ENCODE measurements at regions not wholly inside any gene's neighbourhood (a gene's known extent, or its start where the extent isn't known, plus 50 kb on each side); places are given as distances from the start of the nearest gene placed in this dataset.

DNA sequence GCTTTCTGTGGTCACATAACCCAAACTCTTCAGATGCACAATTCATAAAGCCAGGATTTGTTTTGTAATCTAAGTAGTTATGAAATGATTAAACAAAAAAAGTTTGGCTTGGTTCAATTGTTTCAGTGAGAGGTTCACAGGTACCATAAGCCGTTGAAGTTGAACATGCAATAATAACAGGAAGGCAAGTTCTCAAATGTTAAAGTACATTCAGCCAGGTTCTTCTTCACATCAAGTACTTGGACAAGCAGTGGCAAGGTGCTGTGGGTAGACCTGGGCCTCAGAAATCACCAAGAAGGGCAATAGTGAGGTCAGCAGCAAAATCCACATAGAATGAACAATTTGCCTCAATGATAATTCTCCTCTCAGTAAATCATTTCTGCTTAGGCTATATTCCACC, 175.5 kb downstream of the EPM2A start:
- H3K4me2 ChIP-seq (ENCODE audit: low read length): no peak overlapping the region
- no peak overlapping the region for H3K27ac ChIP-seq (ENCODE audit: low read depth, low read length)
- H4K5ac ChIP-seq (ENCODE audit: low read length): no peak overlapping the region
- H3K36me3 ChIP-seq (ENCODE audit: control insufficient read depth, insufficient read depth, low read length): no peaks in the 10 kb centered on the region
- no peak overlapping the region for H3K18ac ChIP-seq (ENCODE audit: low read length)
- H4K8ac ChIP-seq (ENCODE audit: low read depth, low read length): no peak overlapping the region
- no peak overlapping the region for H3K56ac ChIP-seq (ENCODE audit: low read length)
- H3K79me1 ChIP-seq (ENCODE audit: low read length): no peaks in the 10 kb centered on the region
- H3K9ac ChIP-seq (ENCODE audit: low read length): no peak overlapping the region
- no peak overlapping the region for H3K4me3 ChIP-seq (ENCODE audit: low read length)
- H2BK5ac ChIP-seq (ENCODE audit: low read length): no peak overlapping the region
- no peak overlapping the region for H2AK5ac ChIP-seq (ENCODE audit: low read length)
- no peak overlapping the region for H3K23ac ChIP-seq (ENCODE audit: low read length)
- WGBS (ENCODE audit: extremely low coverage, insufficient coverage, low lambda C conversion rate): no CpG with 5 or more reads among the region's 1 CpG
- H3K27me3 ChIP-seq (ENCODE audit: insufficient read depth, low read length, poor library complexity): no peaks in the 10 kb centered on the region
- no peaks in the 10 kb centered on the region for H3K79me2 ChIP-seq (ENCODE audit: control insufficient read depth, insufficient read depth, low read length)
- H3K4ac ChIP-seq (ENCODE audit: low read depth, low read length): no peak overlapping the region
- H3K4me1 ChIP-seq (ENCODE audit: control insufficient read depth, low read depth, low read length): no peaks in the 10 kb centered on the region
- no peak overlapping the region for H2BK120ac ChIP-seq (ENCODE audit: low read depth, low read length)
- no peak overlapping the region for H2BK15ac ChIP-seq (replicated peaks; ENCODE audit: low read depth)
- no peak for DNase-seq

GRCh38 chr6:145561095-145562072, 173.9 kb downstream of the EPM2A start:
- Histone ChIP-seq H3K23ac (ENCODE audit: low read length) (no peak overlapping the region), H2AK5ac (ENCODE audit: low read length) (no peak overlapping the region), H3K4me3 (ENCODE audit: low read length) (no peak overlapping the region), H3K4me2 (ENCODE audit: low read length) (no peak overlapping the region), H2BK120ac (ENCODE audit: low read depth, low read length) (no peak overlapping the region), H3K9ac (ENCODE audit: low read length) (no peak overlapping the region), H3K4ac (ENCODE audit: low read depth, low read length) (no peak overlapping the region), H3K56ac (ENCODE audit: low read length) (no peak overlapping the region), H2BK15ac (replicated peaks; ENCODE audit: low read depth) (no peak overlapping the region), H3K4me1 (ENCODE audit: control insufficient read depth, low read depth, low read length) (no peaks in the 10 kb centered on the region), H4K5ac (ENCODE audit: low read length) (no peak overlapping the region), H3K18ac (ENCODE audit: low read length) (no peak overlapping the region), H3K79me2 (ENCODE audit: control insufficient read depth, insufficient read depth, low read length) (no peaks in the 10 kb centered on the region), H3K27me3 (ENCODE audit: insufficient read depth, low read length, poor library complexity) (no peaks in the 10 kb centered on the region), H2BK5ac (ENCODE audit: low read length) (no peak overlapping the region), H3K36me3 (ENCODE audit: control insufficient read depth, insufficient read depth, low read length) (no peaks in the 10 kb centered on the region), H3K79me1 (ENCODE audit: low read length) (no peaks in the 10 kb centered on the region), H4K8ac (ENCODE audit: low read depth, low read length) (no peak overlapping the region), H3K27ac (ENCODE audit: low read depth, low read length) (no peak overlapping the region)
- DNase-seq: no peak
- WGBS (ENCODE audit: extremely low coverage, insufficient coverage, low lambda C conversion rate): no CpG with 5 or more reads among the region's 7 CpGs

GRCh38 chr6:145562771-145563615, 172.3 kb downstream of the EPM2A start:
- H2BK15ac ChIP-seq (replicated peaks; ENCODE audit: low read depth): no peak overlapping the region
- no peaks in the 10 kb centered on the region for H3K4me1 ChIP-seq (ENCODE audit: control insufficient read depth, low read depth, low read length)
- H4K5ac ChIP-seq (ENCODE audit: low read length): no peak overlapping the region
- H3K4ac ChIP-seq (ENCODE audit: low read depth, low read length): no peak overlapping the region
- no peak overlapping the region for H3K23ac ChIP-seq (ENCODE audit: low read length)
- no peak overlapping the region for H3K27ac ChIP-seq (ENCODE audit: low read depth, low read length)
- no peak overlapping the region for H3K56ac ChIP-seq (ENCODE audit: low read length)
- H3K36me3 ChIP-seq (ENCODE audit: control insufficient read depth, insufficient read depth, low read length): no peaks in the 10 kb centered on the region
- no CpG with 5 or more reads among the region's 10 CpGs for WGBS (ENCODE audit: extremely low coverage, insufficient coverage, low lambda C conversion rate)
- no peak overlapping the region for H3K4me3 ChIP-seq (ENCODE audit: low read length)
- H3K9ac ChIP-seq (ENCODE audit: low read length): no peak overlapping the region
- H3K4me2 ChIP-seq (ENCODE audit: low read length): no peak overlapping the region
- H3K79me1 ChIP-seq (ENCODE audit: low read length): no peaks in the 10 kb centered on the region
- no peak overlapping the region for H2BK5ac ChIP-seq (ENCODE audit: low read length)
- no peak overlapping the region for H2AK5ac ChIP-seq (ENCODE audit: low read length)
- no peak overlapping the region for H4K8ac ChIP-seq (ENCODE audit: low read depth, low read length)
- no peak overlapping the region for H3K18ac ChIP-seq (ENCODE audit: low read length)
- no peaks in the 10 kb centered on the region for H3K27me3 ChIP-seq (ENCODE audit: insufficient read depth, low read length, poor library complexity)
- no peak for DNase-seq
- H2BK120ac ChIP-seq (ENCODE audit: low read depth, low read length): no peak overlapping the region
- no peaks in the 10 kb centered on the region for H3K79me2 ChIP-seq (ENCODE audit: control insufficient read depth, insufficient read depth, low read length)

- H3K4me1 ChIP-seq (ENCODE audit: control insufficient read depth, low read depth, low read length): no peaks in the 10 kb centered on the region
- H3K79me2 ChIP-seq (ENCODE audit: control insufficient read depth, insufficient read depth, low read length): no peaks in the 10 kb centered on the region
- no peak overlapping the region for H3K4ac ChIP-seq (ENCODE audit: low read depth, low read length)
- no peaks in the 10 kb centered on the region for H3K27me3 ChIP-seq (ENCODE audit: insufficient read depth, low read length, poor library complexity)
- H3K27ac ChIP-seq (ENCODE audit: low read depth, low read length): no peak overlapping the region
- no peak overlapping the region for H2AK5ac ChIP-seq (ENCODE audit: low read length)
- H3K56ac ChIP-seq (ENCODE audit: low read length): no peak overlapping the region
- no peak overlapping the region for H2BK15ac ChIP-seq (replicated peaks; ENCODE audit: low read depth)
- H3K4me2 ChIP-seq (ENCODE audit: low read length): no peak overlapping the region
- no peak overlapping the region for H3K18ac ChIP-seq (ENCODE audit: low read length)
- no peak overlapping the region for H2BK120ac ChIP-seq (ENCODE audit: low read depth, low read length)
- no peaks in the 10 kb centered on the region for H3K36me3 ChIP-seq (ENCODE audit: control insufficient read depth, insufficient read depth, low read length)
- no peak overlapping the region for H3K23ac ChIP-seq (ENCODE audit: low read length)
- H2BK5ac ChIP-seq (ENCODE audit: low read length): no peak overlapping the region
- no peak overlapping the region for H4K5ac ChIP-seq (ENCODE audit: low read length)
- no peaks in the 10 kb centered on the region for H3K79me1 ChIP-seq (ENCODE audit: low read length)
- H3K4me3 ChIP-seq (ENCODE audit: low read length): no peak overlapping the region
- H4K8ac ChIP-seq (ENCODE audit: low read depth, low read length): no peak overlapping the region
- DNase-seq: no peak
- H3K9ac ChIP-seq (ENCODE audit: low read length): no peak overlapping the region
Observed at GRCh38 chr6:145564553-145564952, 170.8 kb downstream of the EPM2A start.

DNA sequence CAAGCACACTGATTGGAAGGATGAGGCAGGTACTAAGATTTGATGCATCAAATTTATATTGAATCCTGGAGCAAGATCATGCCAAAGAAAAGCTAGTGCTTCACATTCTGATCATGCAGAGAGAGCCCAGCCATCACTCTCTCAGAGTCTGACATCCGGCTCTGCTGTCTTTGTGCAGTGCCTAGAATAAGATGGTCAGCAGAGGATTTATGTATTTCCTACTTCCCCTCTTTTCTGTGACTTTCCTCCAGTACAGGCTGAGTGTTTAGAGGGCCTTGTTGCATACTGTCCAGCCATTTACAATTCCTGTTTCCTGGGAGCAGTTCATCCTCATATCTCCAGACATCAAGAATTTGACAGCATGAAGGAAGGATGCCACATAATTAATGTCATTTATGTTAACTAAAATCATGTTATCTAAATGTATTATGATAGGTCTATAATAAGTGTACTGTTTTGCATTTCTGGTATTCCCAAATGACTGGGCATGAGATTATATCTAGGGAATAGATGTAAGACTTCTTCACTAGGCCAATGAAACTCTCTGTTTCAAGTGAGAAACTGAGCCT, 167.6 kb downstream of the EPM2A start:
- no peak overlapping the region for H2BK5ac ChIP-seq (ENCODE audit: low read length)
- no peaks in the 10 kb centered on the region for H3K79me1 ChIP-seq (ENCODE audit: low read length)
- H2BK120ac ChIP-seq (ENCODE audit: low read depth, low read length): no peak overlapping the region
- no peak overlapping the region for H4K8ac ChIP-seq (ENCODE audit: low read depth, low read length)
- H3K9ac ChIP-seq (ENCODE audit: low read length): no peak overlapping the region
- no peak overlapping the region for H2AK5ac ChIP-seq (ENCODE audit: low read length)
- no peaks in the 10 kb centered on the region for H3K4me1 ChIP-seq (ENCODE audit: control insufficient read depth, low read depth, low read length)
- H3K56ac ChIP-seq (ENCODE audit: low read length): no peak overlapping the region
- H3K36me3 ChIP-seq (ENCODE audit: control insufficient read depth, insufficient read depth, low read length): no peaks in the 10 kb centered on the region
- H3K27me3 ChIP-seq (ENCODE audit: insufficient read depth, low read length, poor library complexity): no peaks in the 10 kb centered on the region
- no peak overlapping the region for H4K5ac ChIP-seq (ENCODE audit: low read length)
- no peak overlapping the region for H3K4me3 ChIP-seq (ENCODE audit: low read length)
- H3K23ac ChIP-seq (ENCODE audit: low read length): no peak overlapping the region
- H2BK15ac ChIP-seq (replicated peaks; ENCODE audit: low read depth): no peak overlapping the region
- H3K4ac ChIP-seq (ENCODE audit: low read depth, low read length): no peak overlapping the region
- no peak for DNase-seq
- no peaks in the 10 kb centered on the region for H3K79me2 ChIP-seq (ENCODE audit: control insufficient read depth, insufficient read depth, low read length)
- no peak overlapping the region for H3K27ac ChIP-seq (ENCODE audit: low read depth, low read length)
- no peak overlapping the region for H3K4me2 ChIP-seq (ENCODE audit: low read length)
- no CpG with 5 or more reads among the region's 1 CpG for WGBS (ENCODE audit: extremely low coverage, insufficient coverage, low lambda C conversion rate)
- H3K18ac ChIP-seq (ENCODE audit: low read length): no peak overlapping the region
